Astrocyte (in vitro differentiated cells and primary cell): ENCODE measurements at regions not wholly inside any gene's neighbourhood (a gene's known extent, or its start where the extent isn't known, plus 50 kb on each side); places are given as distances from the start of the nearest gene placed in this dataset.

Source experiments
- EZH2 ChIP-seq: IDR thresholded peaks from 2 replicates; pipeline ENCODE4 v1.6.1; 2012; ENCODE audit warnings: mild to moderate bottlenecking, low read length, inconsistent platforms; ENCODE audit not compliant: insufficient read depth
- TF ChIP-seq, protein P1 (sequence below): IDR thresholded peaks from 2 replicates; pipeline ENCODE4 v1.5.1; 2011; ENCODE audit warnings: low read depth, mild to moderate bottlenecking, inconsistent platforms, low read length, moderate library complexity; ENCODE audit not compliant: insufficient read depth

GRCh38 chr3:16112910-16113504 lies 61.5 kb upstream of the GALNT15 start:
- TF ChIP-seq, protein P1, sequence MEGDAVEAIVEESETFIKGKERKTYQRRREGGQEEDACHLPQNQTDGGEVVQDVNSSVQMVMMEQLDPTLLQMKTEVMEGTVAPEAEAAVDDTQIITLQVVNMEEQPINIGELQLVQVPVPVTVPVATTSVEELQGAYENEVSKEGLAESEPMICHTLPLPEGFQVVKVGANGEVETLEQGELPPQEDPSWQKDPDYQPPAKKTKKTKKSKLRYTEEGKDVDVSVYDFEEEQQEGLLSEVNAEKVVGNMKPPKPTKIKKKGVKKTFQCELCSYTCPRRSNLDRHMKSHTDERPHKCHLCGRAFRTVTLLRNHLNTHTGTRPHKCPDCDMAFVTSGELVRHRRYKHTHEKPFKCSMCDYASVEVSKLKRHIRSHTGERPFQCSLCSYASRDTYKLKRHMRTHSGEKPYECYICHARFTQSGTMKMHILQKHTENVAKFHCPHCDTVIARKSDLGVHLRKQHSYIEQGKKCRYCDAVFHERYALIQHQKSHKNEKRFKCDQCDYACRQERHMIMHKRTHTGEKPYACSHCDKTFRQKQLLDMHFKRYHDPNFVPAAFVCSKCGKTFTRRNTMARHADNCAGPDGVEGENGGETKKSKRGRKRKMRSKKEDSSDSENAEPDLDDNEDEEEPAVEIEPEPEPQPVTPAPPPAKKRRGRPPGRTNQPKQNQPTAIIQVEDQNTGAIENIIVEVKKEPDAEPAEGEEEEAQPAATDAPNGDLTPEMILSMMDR = no peak
- no peak for TF ChIP-seq EZH2
